Stomach smooth muscle (tissue), 2 donors: ENCODE measurements at regions not wholly inside any gene's neighbourhood (a gene's known extent, or its start where the extent isn't known, plus 50 kb on each side); places are given as distances from the start of the nearest gene placed in this dataset.

Experiments
- H3K27ac ChIP-seq: one replicate; pipeline ENCODE4 v1.7.0; 2013; ENCODE audit warnings: mild to moderate bottlenecking, low read length, inconsistent platforms
- H3K27me3 ChIP-seq, 2 donors: one replicate each; pipeline ENCODE4 v1.7.0; 2013; ENCODE audit warnings: low read length in 2 of 2; ENCODE audit not compliant: insufficient read depth in 2 of 2, control insufficient read depth in 1 of 2
- H3K36me3 ChIP-seq, 2 donors: one replicate each; pipeline ENCODE4 v1.7.0; 2013; ENCODE audit warnings: low read length in 2 of 2; ENCODE audit not compliant: control insufficient read depth in 2 of 2, insufficient read depth in 2 of 2
- H3K4me1 ChIP-seq: one replicate; pipeline ENCODE4 v1.7.0; 2013; ENCODE audit warnings: low read length; ENCODE audit not compliant: control insufficient read depth, insufficient read depth
- H3K4me3 ChIP-seq, 2 donors: one replicate each; pipeline ENCODE4 v1.7.0; 2013; ENCODE audit warnings: low read length in 2 of 2
- H3K9ac ChIP-seq, 2 donors: one replicate each; pipeline ENCODE4 v1.7.0; 2013; ENCODE audit warnings: low read length in 2 of 2, mild to moderate bottlenecking in 1 of 2
- H3K9me3 ChIP-seq, 2 donors: one replicate each; pipeline ENCODE4 v1.7.0; 2013; ENCODE audit warnings: low read length in 2 of 2; ENCODE audit not compliant: control insufficient read depth in 2 of 2
- donor health status: healthy.
- donor health status: Pancreatic carcinoma.

GRCh38 chr5:36478646-36479317 lies 127.6 kb upstream of the SLC1A3 start:
- Histone ChIP-seq H3K27ac (no peak overlapping the region), H3K4me1 (no peaks in the 10 kb centered on the region)

GRCh38 chr5:36481454-36482120 lies 124.8 kb upstream of the SLC1A3 start:
- H3K4me1 ChIP-seq, result no peaks in the 10 kb centered on the region
- no peak overlapping the region for H3K9ac ChIP-seq
- no peaks in the 10 kb centered on the region for H3K36me3 ChIP-seq

More at GRCh38 chr5:36478646-36479317, 127.6 kb upstream of the SLC1A3 start:
- Histone ChIP-seq H3K4me3 (no peak overlapping the region), H3K27me3 (no peaks in the 10 kb centered on the region), H3K9me3 (no peaks in the 10 kb centered on the region), H3K9ac (no peak overlapping the region), H3K36me3 (no peaks in the 10 kb centered on the region)

GRCh38 chr5:36482812-36483211 lies 123.6 kb upstream of the SLC1A3 start:
- Histone ChIP-seq H3K36me3 (no peaks in the 10 kb centered on the region), H3K9ac (no peak overlapping the region), H3K27ac (no peak overlapping the region), H3K27me3 (no peaks in the 10 kb centered on the region), H3K4me1 (no peaks in the 10 kb centered on the region), H3K9me3 (no peaks in the 10 kb centered on the region), H3K4me3 (no peak overlapping the region)

More at GRCh38 chr5:36481454-36482120, 124.8 kb upstream of the SLC1A3 start:
- Histone ChIP-seq H3K4me3 (no peak overlapping the region), H3K9me3 (no peaks in the 10 kb centered on the region), H3K27me3 (no peaks in the 10 kb centered on the region), H3K27ac (no peak overlapping the region)

- Histone ChIP-seq H3K27me3 (no peaks in the 10 kb centered on the region), H3K4me1 (peaks cover 6% of the 10 kb centered on the region), H3K4me3 (no peak overlapping the region), H3K9me3 (no peaks in the 10 kb centered on the region), H3K9ac (no peak overlapping the region), H3K27ac (no peak overlapping the region), H3K36me3 (no peaks in the 10 kb centered on the region)
Measured at GRCh38 chr5:36489505-36489904, 116.9 kb upstream of the SLC1A3 start.

GRCh38 chr5:36491856-36492255 lies 114.5 kb upstream of the SLC1A3 start:
- H3K4me1 ChIP-seq, result peaks cover 17% of the 10 kb centered on the region
- no peak overlapping the region for H3K4me3 ChIP-seq
- no peaks in the 10 kb centered on the region for H3K9me3 ChIP-seq
- H3K27ac ChIP-seq, result no peak overlapping the region
- H3K36me3 ChIP-seq, result no peaks in the 10 kb centered on the region
- no peak overlapping the region for H3K9ac ChIP-seq
- H3K27me3 ChIP-seq, result no peaks in the 10 kb centered on the region

GRCh38 chr5:36492984-36493654 lies 113.3 kb upstream of the SLC1A3 start:
- Histone ChIP-seq H3K27ac (no peak overlapping the region), H3K36me3 (no peaks in the 10 kb centered on the region), H3K9ac (no peak overlapping the region), H3K27me3 (no peaks in the 10 kb centered on the region), H3K4me1 (peaks cover 17% of the 10 kb centered on the region), H3K9me3 (no peaks in the 10 kb centered on the region), H3K4me3 (no peak overlapping the region)

GRCh38 chr5:36494028-36494427 lies 112.4 kb upstream of the SLC1A3 start:
- Histone ChIP-seq H3K9me3 (no peaks in the 10 kb centered on the region), H3K27ac (no peak overlapping the region), H3K36me3 (no peaks in the 10 kb centered on the region)

GRCh38 chr5:36494841-36495601 lies 111.4 kb upstream of the SLC1A3 start:
- H3K4me1 ChIP-seq, result peaks cover 17% of the 10 kb centered on the region
- no peak overlapping the region for H3K9ac ChIP-seq
- H3K4me3 ChIP-seq, result peak overlapping the region; percentile 26 to 47
- no peaks in the 10 kb centered on the region for H3K36me3 ChIP-seq
- H3K9me3 ChIP-seq, result no peaks in the 10 kb centered on the region
- H3K27ac ChIP-seq, result peak overlapping the region; percentile 50
- no peaks in the 10 kb centered on the region for H3K27me3 ChIP-seq

More at GRCh38 chr5:36494028-36494427, 112.4 kb upstream of the SLC1A3 start:
- H3K4me3 ChIP-seq, result no peak overlapping the region
- H3K4me1 ChIP-seq, result peaks cover 17% of the 10 kb centered on the region
- H3K27me3 ChIP-seq, result no peaks in the 10 kb centered on the region
- H3K9ac ChIP-seq, result no peak overlapping the region

- Histone ChIP-seq H3K4me1 (peaks cover 17% of the 10 kb centered on the region), H3K9me3 (no peaks in the 10 kb centered on the region), H3K36me3 (no peaks in the 10 kb centered on the region), H3K9ac (no peak overlapping the region), H3K27me3 (no peaks in the 10 kb centered on the region), H3K27ac (peak overlapping the region; percentile 50), H3K4me3 (peak overlapping the region in 1 of 2 donors; percentile 26)
Measured at GRCh38 chr5:36495611-36496010, 110.8 kb upstream of the SLC1A3 start.

- H3K9ac ChIP-seq, result no peak overlapping the region
- H3K27me3 ChIP-seq, result no peaks in the 10 kb centered on the region
- no peaks in the 10 kb centered on the region for H3K36me3 ChIP-seq
- no peak overlapping the region for H3K4me3 ChIP-seq
- peaks cover 17% of the 10 kb centered on the region for H3K4me1 ChIP-seq
- no peaks in the 10 kb centered on the region for H3K9me3 ChIP-seq
- H3K27ac ChIP-seq, result no peak overlapping the region
Measured at GRCh38 chr5:36496471-36496870, 109.9 kb upstream of the SLC1A3 start.
